GM12873 (cell line): ENCODE measurements at regions not wholly inside any gene's neighbourhood (a gene's known extent, or its start where the extent isn't known, plus 50 kb on each side); places are given as distances from the start of the nearest gene placed in this dataset.

ENCODE experiments used
- TF ChIP-seq, protein P1 (sequence below): IDR thresholded peaks from 2 replicates; pipeline ENCODE4 v1.5.1; 2012; ENCODE audit warnings: low read depth, mild to moderate bottlenecking, moderate library complexity, low read length, control low read depth; ENCODE audit not compliant: insufficient read depth; ENCODE audit errors: missing control alignments

DNA sequence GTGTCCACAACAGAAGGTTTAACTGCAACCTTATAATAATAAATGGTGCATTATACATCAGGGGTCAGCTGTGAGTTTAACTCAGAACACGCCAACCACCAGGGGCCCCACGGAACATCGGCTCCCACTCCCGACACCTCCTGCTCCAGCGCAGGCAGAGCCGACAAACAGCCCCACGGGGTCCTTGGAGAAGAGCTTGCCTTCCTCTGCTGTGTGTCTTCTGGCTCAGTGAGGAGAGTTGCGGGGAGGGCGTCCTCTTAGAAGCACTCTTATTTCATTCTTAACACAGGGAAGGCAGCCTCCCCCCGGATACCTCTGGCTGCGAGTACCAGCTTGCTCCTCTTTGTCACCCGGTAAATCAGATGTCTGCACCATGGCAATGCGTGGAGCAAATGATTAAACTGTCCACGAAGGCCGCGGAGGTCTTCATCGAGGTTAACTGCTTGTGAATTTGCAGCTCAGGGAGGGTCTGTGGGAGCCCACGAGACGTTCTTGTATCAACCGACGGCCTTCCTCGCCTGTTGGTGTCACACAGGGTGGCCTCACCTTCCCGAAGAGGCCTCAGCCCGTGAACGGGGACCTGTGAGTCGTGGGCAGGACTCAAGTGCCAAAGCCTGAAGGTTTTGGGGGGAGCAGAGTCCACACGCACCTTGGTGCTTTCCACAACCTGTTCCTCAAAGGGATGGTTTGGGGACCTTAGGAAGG lies 464.0 kb downstream of the BRD1 start:
- TF ChIP-seq, protein P1, sequence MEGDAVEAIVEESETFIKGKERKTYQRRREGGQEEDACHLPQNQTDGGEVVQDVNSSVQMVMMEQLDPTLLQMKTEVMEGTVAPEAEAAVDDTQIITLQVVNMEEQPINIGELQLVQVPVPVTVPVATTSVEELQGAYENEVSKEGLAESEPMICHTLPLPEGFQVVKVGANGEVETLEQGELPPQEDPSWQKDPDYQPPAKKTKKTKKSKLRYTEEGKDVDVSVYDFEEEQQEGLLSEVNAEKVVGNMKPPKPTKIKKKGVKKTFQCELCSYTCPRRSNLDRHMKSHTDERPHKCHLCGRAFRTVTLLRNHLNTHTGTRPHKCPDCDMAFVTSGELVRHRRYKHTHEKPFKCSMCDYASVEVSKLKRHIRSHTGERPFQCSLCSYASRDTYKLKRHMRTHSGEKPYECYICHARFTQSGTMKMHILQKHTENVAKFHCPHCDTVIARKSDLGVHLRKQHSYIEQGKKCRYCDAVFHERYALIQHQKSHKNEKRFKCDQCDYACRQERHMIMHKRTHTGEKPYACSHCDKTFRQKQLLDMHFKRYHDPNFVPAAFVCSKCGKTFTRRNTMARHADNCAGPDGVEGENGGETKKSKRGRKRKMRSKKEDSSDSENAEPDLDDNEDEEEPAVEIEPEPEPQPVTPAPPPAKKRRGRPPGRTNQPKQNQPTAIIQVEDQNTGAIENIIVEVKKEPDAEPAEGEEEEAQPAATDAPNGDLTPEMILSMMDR: no peak

DNA sequence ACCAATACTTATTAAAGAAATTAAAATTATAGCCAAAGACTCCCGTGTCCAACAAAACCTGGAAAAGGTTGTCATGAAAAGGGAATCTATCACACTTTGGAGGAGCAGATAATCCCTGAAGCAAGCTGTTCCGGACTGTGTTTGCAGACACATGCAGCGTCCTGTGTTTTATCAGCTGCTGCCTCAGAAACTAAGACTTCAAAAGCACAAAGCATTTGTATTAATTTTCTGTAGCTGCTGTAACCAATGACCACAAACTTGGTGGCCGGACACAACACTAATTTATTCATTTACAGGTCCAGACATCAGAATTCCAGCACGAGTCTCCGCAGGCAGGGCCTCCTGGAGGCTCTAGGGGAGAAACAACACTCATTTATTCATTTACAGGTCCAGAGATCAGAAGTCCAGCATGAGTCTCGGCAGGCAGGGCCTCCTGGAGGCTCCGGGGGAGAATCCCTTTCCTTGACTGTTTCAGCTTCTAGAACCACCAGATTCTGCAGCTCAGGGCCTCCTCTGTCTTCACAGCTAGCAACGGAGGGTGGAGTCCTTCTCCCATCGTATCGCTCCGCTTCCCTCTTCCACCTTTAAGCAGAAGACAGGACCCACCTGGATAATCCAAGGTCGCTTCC lies 465.3 kb downstream of the BRD1 start:
- TF ChIP-seq, protein P1: no peak

DNA sequence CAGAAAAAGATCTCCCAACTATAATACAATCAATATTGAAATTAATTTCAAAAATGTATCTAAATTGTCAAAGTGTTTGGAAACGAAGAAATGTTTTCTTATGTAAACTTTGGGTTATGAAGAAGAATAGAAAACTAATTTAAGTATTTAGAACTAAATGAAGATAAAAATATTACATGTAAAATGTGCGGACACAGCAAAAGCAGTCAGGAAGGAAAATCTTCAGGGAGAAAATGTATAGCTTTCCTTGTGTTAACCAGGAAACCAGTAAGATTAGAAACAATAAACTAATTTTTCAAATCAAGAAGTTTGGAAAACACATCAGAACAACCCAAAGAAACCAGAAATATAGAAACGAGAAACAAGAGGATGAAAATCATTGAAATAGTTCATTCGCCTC lies 466.5 kb downstream of the BRD1 start:
- TF ChIP-seq, protein P1: no peak

DNA sequence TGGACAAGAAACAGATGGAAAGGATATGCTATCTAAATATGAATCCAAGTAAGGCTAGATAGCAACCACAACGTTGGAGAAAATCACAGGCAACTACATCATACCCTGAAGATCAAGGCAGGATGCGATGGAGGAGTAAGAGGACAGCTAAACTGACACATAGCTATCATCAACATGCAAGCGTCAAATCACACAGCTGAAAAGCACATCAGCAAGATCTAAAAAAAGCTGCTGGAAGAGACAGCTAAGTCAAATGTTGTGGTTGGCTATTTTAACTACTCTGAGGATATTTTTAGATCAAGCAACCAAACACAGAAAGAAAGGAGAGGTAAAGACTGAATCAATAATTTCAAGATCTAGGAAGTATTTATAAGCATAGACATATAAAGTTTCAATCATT lies 466.9 kb downstream of the BRD1 start:
- TF ChIP-seq, protein P1: no peak

DNA sequence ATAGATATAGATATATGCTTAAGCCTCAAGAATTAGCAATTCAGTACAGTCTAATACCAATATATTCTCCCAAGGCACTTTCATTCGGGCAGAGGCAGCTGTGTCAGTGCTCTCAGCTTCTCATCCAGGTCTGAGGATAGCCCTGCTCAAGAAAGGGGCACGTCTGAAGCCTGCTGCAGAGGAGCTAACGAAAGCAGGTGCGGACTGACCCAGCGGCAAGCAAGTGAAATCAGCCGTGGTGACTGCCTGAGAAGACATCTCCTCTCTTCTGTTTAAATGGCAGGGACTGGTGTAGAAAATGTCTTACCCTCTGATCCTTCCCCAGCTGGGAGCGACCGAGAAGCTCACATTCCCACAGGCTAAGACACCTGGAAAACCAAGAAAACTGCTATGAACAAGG lies 468.6 kb downstream of the BRD1 start:
- TF ChIP-seq, protein P1: no peak

DNA sequence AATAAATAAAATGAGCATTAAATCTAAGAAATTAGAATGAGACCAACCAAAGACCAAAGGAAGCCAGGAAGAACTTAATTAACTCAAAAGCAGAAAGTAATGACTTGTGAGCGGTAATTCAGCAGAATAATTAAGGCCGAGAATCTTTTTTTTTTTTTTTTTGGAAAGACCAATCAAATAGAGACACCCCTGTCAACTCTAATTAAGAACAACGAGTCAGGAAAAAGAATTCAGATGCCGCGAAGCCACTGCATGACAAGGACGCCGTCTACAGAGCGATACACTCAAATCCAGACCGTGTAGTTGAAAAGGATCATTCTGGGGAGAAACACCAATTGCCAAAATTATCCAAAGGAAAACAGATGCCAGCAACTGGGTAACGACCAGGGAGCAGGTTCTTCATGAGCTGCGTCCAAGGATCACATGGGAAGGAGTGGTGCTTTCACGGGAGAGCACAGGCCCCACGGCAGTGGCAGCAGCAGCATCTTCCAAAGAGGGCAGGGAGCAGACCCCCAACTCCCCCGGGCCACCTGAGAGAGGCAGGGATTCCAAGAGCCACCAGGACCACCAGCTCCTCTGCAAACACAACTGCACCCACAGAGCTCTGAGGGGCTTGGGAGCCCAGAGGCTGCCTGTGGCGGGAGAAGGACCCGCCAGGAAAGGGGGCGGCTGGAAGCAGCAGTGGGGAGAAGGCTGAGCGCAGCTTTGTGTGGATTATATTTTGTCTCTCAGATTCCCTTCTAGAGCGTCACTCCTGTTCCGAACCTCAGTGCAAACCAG lies 469.8 kb downstream of the BRD1 start:
- TF ChIP-seq, protein P1: no peak

DNA sequence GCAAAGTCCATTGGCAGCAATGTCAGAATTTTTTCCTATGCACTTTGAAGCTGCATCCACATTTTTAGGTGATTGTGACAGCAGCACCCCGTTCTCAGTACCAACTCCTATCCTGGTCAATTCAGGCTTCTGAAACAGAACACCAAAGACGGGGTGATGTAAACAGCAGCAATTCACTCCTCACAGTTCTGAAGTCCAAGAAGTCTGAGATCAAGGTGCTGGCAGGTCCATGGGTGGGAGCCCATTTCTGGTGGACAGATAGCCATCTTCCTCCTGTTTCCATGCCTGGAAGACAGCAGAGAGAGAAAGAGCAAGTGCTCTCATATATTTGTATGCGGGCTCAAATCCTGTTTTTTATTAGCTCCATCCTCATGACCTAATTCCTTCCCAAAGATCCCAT lies 471.2 kb downstream of the BRD1 start:
- TF ChIP-seq, protein P1: no peak
